ENCODE measurements at regions not wholly inside any gene's neighbourhood (a gene's known extent, or its start where the extent isn't known, plus 50 kb on each side); places are given as distances from the start of the nearest gene placed in this dataset.

DNA sequence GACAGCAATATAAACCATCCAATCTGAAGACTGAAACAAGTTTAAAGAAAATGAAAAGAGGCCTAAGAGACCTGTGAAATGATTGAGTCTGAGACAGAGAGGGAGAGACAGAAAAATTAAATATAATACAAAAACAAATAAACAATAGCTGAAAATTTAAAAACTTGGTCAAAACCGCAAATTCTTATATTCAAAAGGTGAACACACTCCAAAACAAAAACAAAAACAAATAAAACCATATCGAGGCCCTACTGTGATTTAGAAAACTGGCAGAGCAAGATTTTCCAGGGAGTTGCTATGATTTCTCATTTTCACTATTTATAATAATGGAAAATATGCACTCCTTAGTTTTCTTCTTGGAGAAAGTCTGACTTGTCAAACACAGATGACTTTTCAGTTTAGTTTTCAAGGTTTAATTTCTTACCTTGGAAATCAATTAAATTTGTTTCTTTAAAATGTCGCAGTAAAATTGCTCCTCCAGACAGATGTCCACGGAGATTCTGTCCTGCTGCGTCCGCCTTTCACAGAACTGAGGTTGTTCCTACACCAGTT, 1420.3 kb downstream of the UQCRFS1 start:
- no peak for TF ChIP-seq POLR2A (IDR thresholded peaks at IDR 0.05; ENCODE audit: low read depth, low read length)
- no peak for TF ChIP-seq TAF1 (IDR thresholded peaks at IDR 0.05; ENCODE audit: low read depth, low read length)
- no peak for TF ChIP-seq POLR2AphosphoS5 (IDR thresholded peaks at IDR 0.05; ENCODE audit: low read depth, low read length)
- no peak for TF ChIP-seq POU2F2 (IDR thresholded peaks at IDR 0.05; ENCODE audit: low read depth, low read length)

All from GM12891 (cell line).